ENCODE measurements at regions not wholly inside any gene's neighbourhood (a gene's known extent, or its start where the extent isn't known, plus 50 kb on each side); places are given as distances from the start of the nearest gene placed in this dataset.

DNA sequence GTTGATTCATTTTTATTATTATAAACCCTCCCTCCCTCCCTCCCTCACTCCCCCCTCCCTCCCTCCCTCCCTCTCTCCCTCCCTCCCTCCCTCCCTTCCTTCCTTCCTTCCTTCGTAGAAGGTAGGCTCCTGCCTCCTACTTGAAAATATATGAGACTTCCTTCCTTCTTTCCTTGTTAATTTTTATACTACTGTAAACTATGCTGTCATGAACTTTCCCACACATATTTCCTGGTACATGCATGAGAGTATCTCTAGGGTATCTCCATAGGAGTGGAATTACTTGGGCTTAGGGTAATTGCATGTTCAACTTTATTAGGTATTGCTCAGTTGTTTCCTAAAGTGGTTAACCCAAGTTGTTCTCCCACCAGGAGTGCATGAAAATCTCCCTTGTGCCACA lies 330.6 kb downstream of the KCNRG start:
- no peak overlapping the region for H4K5ac ChIP-seq (ENCODE audit: low read depth, low read length)
- H2AK5ac ChIP-seq (ENCODE audit: low read depth, low read length), result no peak overlapping the region
- dilution Hi-C loops (cut with HindIII; ENCODE audit: low sequenced_read_pairs, unreplicated experiment) (no loop called here), in situ Hi-C loops (cut with MboI; ENCODE audit: low sequenced_read_pairs) (no loop called here), intact Hi-C loops (cut with micrococcal nuclease) (no loop called here)
- no CpG with 5 or more reads among the region's 1 CpG for WGBS, 2 experiments (ENCODE audit: extremely low coverage in 2 of 2, insufficient read length in 1 of 2)
- H3K36me3 ChIP-seq (ENCODE audit: control insufficient read depth, insufficient read depth, low read length), result no peaks in the 10 kb centered on the region
- H4K91ac ChIP-seq (ENCODE audit: insufficient read depth, low read depth, low read length), result no peak overlapping the region
- no peak overlapping the region for H3K4me3 ChIP-seq (ENCODE audit: insufficient read depth, low read depth, low read length)
- H2BK120ac ChIP-seq (ENCODE audit: low read depth, low read length), result no peak overlapping the region
- H3K14ac ChIP-seq (replicated peaks; ENCODE audit: low read depth, low read length), result no peak overlapping the region
- no TSS peak for BruUV-seq (replicated peaks)
- H2BK15ac ChIP-seq (ENCODE audit: low read depth, low read length), result no peak overlapping the region
- no peak overlapping the region for H2AFZ ChIP-seq (replicated peaks; ENCODE audit: low read length, poor library complexity)
- peaks cover 21% of the 10 kb centered on the region for H3K27me3 ChIP-seq (ENCODE audit: control insufficient read depth, insufficient read depth, low read length)
- no peaks in the 10 kb centered on the region for H3K9me3 ChIP-seq (ENCODE audit: control insufficient read depth, insufficient read depth, low read length)
- DNase-seq (no peak), ATAC-seq (ENCODE audit: low read depth) (no peak)
- H3K4ac ChIP-seq (ENCODE audit: low read depth, low read length), result no peak overlapping the region
- H3K56ac ChIP-seq (ENCODE audit: extremely low read depth, insufficient read depth, low read length), result no peak overlapping the region
- H3K18ac ChIP-seq (ENCODE audit: low read depth, low read length), result no peak overlapping the region
- H3K4me2 ChIP-seq (ENCODE audit: low read depth, low read length), result no peak overlapping the region
- H2BK5ac ChIP-seq (ENCODE audit: low read depth, low read length, poor library complexity, severe bottlenecking), result no peak overlapping the region
- H4K20me1 ChIP-seq (ENCODE audit: insufficient read depth, low read length), result no peaks in the 10 kb centered on the region
- H3K23ac ChIP-seq (ENCODE audit: low read depth, low read length), result no peak overlapping the region
- H2AK9ac ChIP-seq (replicated peaks; ENCODE audit: low read depth, low read length, poor library complexity), result no peak overlapping the region
- no peaks in the 10 kb centered on the region for H3K9me1 ChIP-seq (ENCODE audit: insufficient read depth, low read length)
- no peak overlapping the region for H2BK20ac ChIP-seq (ENCODE audit: low read depth, low read length)
- H4K8ac ChIP-seq (ENCODE audit: low read depth in 2 of 2, low read length in 2 of 2), result no peak overlapping the region
- H3K79me1 ChIP-seq (ENCODE audit: low read depth in 1 of 2, low read length in 2 of 2), result no peaks in the 10 kb centered on the region
- no peak overlapping the region for H3K9ac ChIP-seq (ENCODE audit: low read depth, low read length)
- ChIA-PET CTCF (no interaction called here), POLR2A (ENCODE audit: unreplicated experiment) (no interaction called here)
- H3K27ac ChIP-seq (ENCODE audit: insufficient read depth, low read length), result no peak overlapping the region
- TF ChIP-seq POLR2A (IDR thresholded peaks at IDR 0.05; ENCODE audit: low read depth, low read length) (no peak), SMC3 (IDR thresholded peaks at IDR 0.05; ENCODE audit: low read depth, low read length) (no peak), MAFK (IDR thresholded peaks at IDR 0.05; ENCODE audit: low read depth, low read length) (no peak), FOS (IDR thresholded peaks at IDR 0.05; ENCODE audit: low read depth, low read length) (no peak), NFE2L2 (IDR thresholded peaks at IDR 0.05; ENCODE audit: low read depth, low read length) (no peak)
- TF ChIP-seq, protein P1, sequence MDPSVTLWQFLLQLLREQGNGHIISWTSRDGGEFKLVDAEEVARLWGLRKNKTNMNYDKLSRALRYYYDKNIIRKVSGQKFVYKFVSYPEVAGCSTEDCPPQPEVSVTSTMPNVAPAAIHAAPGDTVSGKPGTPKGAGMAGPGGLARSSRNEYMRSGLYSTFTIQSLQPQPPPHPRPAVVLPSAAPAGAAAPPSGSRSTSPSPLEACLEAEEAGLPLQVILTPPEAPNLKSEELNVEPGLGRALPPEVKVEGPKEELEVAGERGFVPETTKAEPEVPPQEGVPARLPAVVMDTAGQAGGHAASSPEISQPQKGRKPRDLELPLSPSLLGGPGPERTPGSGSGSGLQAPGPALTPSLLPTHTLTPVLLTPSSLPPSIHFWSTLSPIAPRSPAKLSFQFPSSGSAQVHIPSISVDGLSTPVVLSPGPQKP (IDR thresholded peaks at IDR 0.05; ENCODE audit: borderline replicate concordance, low read depth, low read length), result no peak
- TF ChIP-seq, protein P2, sequence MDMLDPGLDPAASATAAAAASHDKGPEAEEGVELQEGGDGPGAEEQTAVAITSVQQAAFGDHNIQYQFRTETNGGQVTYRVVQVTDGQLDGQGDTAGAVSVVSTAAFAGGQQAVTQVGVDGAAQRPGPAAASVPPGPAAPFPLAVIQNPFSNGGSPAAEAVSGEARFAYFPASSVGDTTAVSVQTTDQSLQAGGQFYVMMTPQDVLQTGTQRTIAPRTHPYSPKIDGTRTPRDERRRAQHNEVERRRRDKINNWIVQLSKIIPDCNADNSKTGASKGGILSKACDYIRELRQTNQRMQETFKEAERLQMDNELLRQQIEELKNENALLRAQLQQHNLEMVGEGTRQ (IDR thresholded peaks at IDR 0.05; ENCODE audit: low read depth, low read length), result no peak
- no peaks in the 10 kb centered on the region for H3K4me1 ChIP-seq (ENCODE audit: control insufficient read depth, insufficient read depth, low read length)
